Naive thymus-derived CD4-positive, alpha-beta T cell (primary cell): ENCODE measurements at regions not wholly inside any gene's neighbourhood (a gene's known extent, or its start where the extent isn't known, plus 50 kb on each side); places are given as distances from the start of the nearest gene placed in this dataset.

Experiments used
- ATAC-seq: fragments of 150-1000 bp; cut with Tn5 transposase; 2 replicates; pipeline ENCODE4 v1.10.0; 2021; ENCODE audit warnings: mild to moderate bottlenecking, moderate library complexity
- CTCF ChIA-PET: fragments of 350-600 bp; sonication (Branson Sonifier 250); formaldehyde crosslinking; loops from one replicate; lab custom pipeline; 2021; ENCODE audit warnings: antibody characterized with exemption; lab: Charles Lee
- POLR2A ChIA-PET: fragments of 350-600 bp; sonication (Branson Sonifier 250); formaldehyde crosslinking; loops from one replicate; lab custom pipeline; 2021; ENCODE audit warnings: antibody characterized with exemption, inconsistent platforms; lab: Charles Lee
- DNase-seq, 9 donors: peaks; one replicate each; pipeline versions ENCODE4 v3.0.0 to v3.0.0-alpha.2; 2020 to 2022; ENCODE audit warnings: mixed read lengths in 1 of 9
- H3K27ac ChIP-seq: one replicate; pipeline ENCODE4 v1.7.0; 2013; ENCODE audit warnings: mild to moderate bottlenecking, low read depth, low read length, moderate library complexity
- H3K27me3 ChIP-seq, 2 donors: one replicate each; pipeline ENCODE4 v1.7.0; 2013; ENCODE audit warnings: low read length in 2 of 2, mild to moderate bottlenecking in 2 of 2, moderate library complexity in 2 of 2; ENCODE audit not compliant: control insufficient read depth in 2 of 2, insufficient read depth in 2 of 2
- H3K36me3 ChIP-seq, 3 experiments: 1 replicate in 2 of 3; 2 replicates in 1 of 3; pipeline ENCODE4 v1.7.0; 2013; ENCODE audit warnings: low read length in 3 of 3, mild to moderate bottlenecking in 3 of 3, moderate library complexity in 1 of 3; ENCODE audit not compliant: insufficient read depth in 3 of 3, control insufficient read depth in 2 of 3
- H3K4me1 ChIP-seq, 2 donors: one replicate each; pipeline ENCODE4 v1.7.0; 2013; ENCODE audit warnings: low read length in 2 of 2, mild to moderate bottlenecking in 2 of 2, moderate library complexity in 1 of 2; ENCODE audit not compliant: control insufficient read depth in 2 of 2, insufficient read depth in 2 of 2
- H3K4me3 ChIP-seq: 2 replicates; pipeline ENCODE4 v1.7.0; 2013; ENCODE audit warnings: mild to moderate bottlenecking, low read length
- H3K9me3 ChIP-seq, 3 experiments: 1 replicate in 2 of 3; 2 replicates in 1 of 3; pipeline ENCODE4 v1.7.0; 2013; ENCODE audit warnings: low read length in 3 of 3; ENCODE audit not compliant: control insufficient read depth in 2 of 3
- H3K27ac Mint-ChIP-seq, 9 donors: one replicate each; pipeline ENCODE4 v1.8.0; 2020 to 2022; ENCODE audit warnings: mixed read lengths in 9 of 9, mild to moderate bottlenecking in 8 of 9, moderate library complexity in 5 of 9, inconsistent platforms in 2 of 9
- H3K27me3 Mint-ChIP-seq, 5 donors: one replicate each; pipeline ENCODE4 v1.8.0; 2021 to 2022; ENCODE audit warnings: mixed read lengths in 5 of 5, mild to moderate bottlenecking in 1 of 5
- H3K36me3 Mint-ChIP-seq, 5 donors: one replicate each; pipeline ENCODE4 v1.8.0; 2020 to 2022; ENCODE audit warnings: mixed read lengths in 5 of 5, mild to moderate bottlenecking in 3 of 5, inconsistent platforms in 1 of 5
- H3K4me1 Mint-ChIP-seq, 7 donors: one replicate each; pipeline ENCODE4 v1.8.0; 2020 to 2022; ENCODE audit warnings: mixed read lengths in 7 of 7, mild to moderate bottlenecking in 3 of 7, inconsistent platforms in 1 of 7
- H3K4me3 Mint-ChIP-seq, 10 donors: one replicate each; pipeline ENCODE4 v1.8.0; 2020 to 2022; ENCODE audit warnings: mild to moderate bottlenecking in 10 of 10, mixed read lengths in 10 of 10, moderate library complexity in 6 of 10, inconsistent platforms in 2 of 10
- H3K9me3 Mint-ChIP-seq, 11 donors: one replicate each; pipeline ENCODE4 v1.8.0; 2020 to 2022; ENCODE audit warnings: mixed read lengths in 11 of 11, mild to moderate bottlenecking in 4 of 11, inconsistent platforms in 1 of 11, moderate library complexity in 1 of 11
- intact Hi-C, 2 donors: fragments of 100-400 bp; cut with micrococcal nuclease; formaldehyde crosslinking; loops; one replicate each; pipeline ENCODE4 v1.15.1; 2023

DNA sequence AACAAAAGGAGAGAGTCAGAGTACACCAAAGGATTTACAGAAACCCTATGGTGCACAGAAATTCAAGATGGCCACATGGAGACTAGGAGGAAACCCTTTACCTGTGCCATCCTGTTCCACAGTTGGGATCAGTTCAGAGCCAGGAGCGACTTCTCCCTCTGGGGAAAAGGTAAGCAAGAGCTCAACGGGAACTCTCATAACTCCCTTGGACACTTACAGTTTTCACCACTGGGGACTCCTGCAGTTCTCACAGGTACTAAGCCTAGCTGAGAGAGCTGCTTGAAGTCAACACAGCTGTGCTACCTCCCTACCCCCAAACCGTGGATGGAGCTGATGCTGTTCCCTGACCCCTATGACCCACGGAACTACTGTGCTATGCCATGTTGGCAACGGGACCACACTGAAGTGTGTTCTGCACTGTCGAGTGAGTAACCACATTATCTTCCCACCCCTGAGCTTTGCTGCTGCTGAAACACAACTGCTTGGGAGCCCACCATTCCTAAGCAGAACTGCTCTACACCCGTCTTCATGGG lies 606.8 kb downstream of the GBE1 start:
- ChIA-PET CTCF (no interaction called here), POLR2A (no interaction called here)
- H3K27ac ChIP-seq, result no peak overlapping the region
- no peaks in the 10 kb centered on the region for H3K9me3 ChIP-seq
- Mint-ChIP-seq H3K4me3 (no peak overlapping the region), H3K36me3 (peaks cover 0 to 3% (median 0%) of the 10 kb centered on the region in 5 donors), H3K27me3 (no peaks in the 10 kb centered on the region), H3K4me1 (no peaks in the 10 kb centered on the region), H3K9me3 (peaks cover under 1 to 29% (median 17%) of the 10 kb centered on the region in 11 donors), H3K27ac (no peak overlapping the region)
- H3K4me1 ChIP-seq, result no peaks in the 10 kb centered on the region
- no peaks in the 10 kb centered on the region for H3K36me3 ChIP-seq
- no peak overlapping the region for H3K4me3 ChIP-seq
- ATAC-seq (no peak), DNase-seq (no peak)
- intact Hi-C loops, result no loop called here
- H3K27me3 ChIP-seq, result no peaks in the 10 kb centered on the region

DNA sequence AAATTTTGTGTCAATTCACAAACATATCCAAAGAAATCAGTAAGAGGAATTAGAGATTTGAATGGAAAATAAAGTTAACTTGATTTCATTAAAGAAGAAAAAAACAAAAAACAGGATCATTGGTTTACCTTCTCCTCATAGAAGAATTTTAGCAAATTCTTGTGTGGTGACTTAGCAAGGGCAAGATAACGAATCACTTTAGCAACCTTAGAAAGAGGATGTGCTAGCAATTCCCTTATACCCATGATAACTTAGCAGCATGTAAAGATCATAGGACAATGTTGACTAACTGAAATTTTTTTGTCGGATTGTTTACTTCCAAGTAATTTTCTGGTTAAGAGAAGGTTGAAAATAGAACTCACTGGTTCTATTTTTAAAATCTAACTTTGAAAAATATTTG lies 609.3 kb downstream of the GBE1 start:
- Mint-ChIP-seq H3K9me3 (peaks cover 0 to 27% (median 11%) of the 10 kb centered on the region in 11 donors), H3K4me3 (no peak overlapping the region), H3K36me3 (peaks cover 0 to 3% (median 0%) of the 10 kb centered on the region in 5 donors), H3K27ac (no peak overlapping the region), H3K4me1 (no peaks in the 10 kb centered on the region), H3K27me3 (no peaks in the 10 kb centered on the region)
- Histone ChIP-seq H3K4me3 (no peak overlapping the region), H3K27me3 (no peaks in the 10 kb centered on the region), H3K9me3 (no peaks in the 10 kb centered on the region), H3K27ac (no peak overlapping the region), H3K36me3 (no peaks in the 10 kb centered on the region), H3K4me1 (no peaks in the 10 kb centered on the region)
- ChIA-PET CTCF (no interaction called here), POLR2A (no interaction called here)
- intact Hi-C loops, result no loop called here
- no peak for ATAC-seq
- DNase-seq, result no peak

DNA sequence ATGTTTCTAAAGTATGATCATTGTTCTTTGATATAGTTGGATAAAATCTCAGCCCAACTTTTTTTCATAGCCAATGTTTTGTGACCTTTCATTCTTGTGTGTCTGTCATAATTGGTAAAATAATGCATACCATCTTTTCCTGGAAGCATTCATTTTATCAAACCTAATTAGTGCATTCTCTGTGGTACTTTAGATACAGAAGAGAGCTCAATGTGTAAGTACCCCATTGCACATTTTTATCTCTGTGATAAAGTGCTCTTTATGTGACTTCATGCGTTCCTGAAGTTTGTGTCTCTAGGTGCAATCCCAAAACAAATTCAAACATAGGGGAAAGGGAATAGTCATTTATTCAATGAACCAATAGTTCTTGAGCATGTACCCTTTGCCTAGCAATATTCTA lies 628.5 kb downstream of the GBE1 start:
- Mint-ChIP-seq H3K4me1 (no peaks in the 10 kb centered on the region), H3K9me3 (peaks cover 4 to 28% (median 7%) of the 10 kb centered on the region in 11 donors), H3K27ac (no peak overlapping the region), H3K27me3 (no peaks in the 10 kb centered on the region), H3K4me3 (no peak overlapping the region), H3K36me3 (no peaks in the 10 kb centered on the region)
- no peak overlapping the region for H3K27ac ChIP-seq
- intact Hi-C loops, result no loop called here
- ChIA-PET CTCF (no interaction called here), POLR2A (no interaction called here)
- ATAC-seq (no peak), DNase-seq (no peak)
- no peaks in the 10 kb centered on the region for H3K36me3 ChIP-seq
- H3K4me3 ChIP-seq, result no peak overlapping the region
- H3K9me3 ChIP-seq, result no peaks in the 10 kb centered on the region
- no peaks in the 10 kb centered on the region for H3K27me3 ChIP-seq
- H3K4me1 ChIP-seq, result no peaks in the 10 kb centered on the region

DNA sequence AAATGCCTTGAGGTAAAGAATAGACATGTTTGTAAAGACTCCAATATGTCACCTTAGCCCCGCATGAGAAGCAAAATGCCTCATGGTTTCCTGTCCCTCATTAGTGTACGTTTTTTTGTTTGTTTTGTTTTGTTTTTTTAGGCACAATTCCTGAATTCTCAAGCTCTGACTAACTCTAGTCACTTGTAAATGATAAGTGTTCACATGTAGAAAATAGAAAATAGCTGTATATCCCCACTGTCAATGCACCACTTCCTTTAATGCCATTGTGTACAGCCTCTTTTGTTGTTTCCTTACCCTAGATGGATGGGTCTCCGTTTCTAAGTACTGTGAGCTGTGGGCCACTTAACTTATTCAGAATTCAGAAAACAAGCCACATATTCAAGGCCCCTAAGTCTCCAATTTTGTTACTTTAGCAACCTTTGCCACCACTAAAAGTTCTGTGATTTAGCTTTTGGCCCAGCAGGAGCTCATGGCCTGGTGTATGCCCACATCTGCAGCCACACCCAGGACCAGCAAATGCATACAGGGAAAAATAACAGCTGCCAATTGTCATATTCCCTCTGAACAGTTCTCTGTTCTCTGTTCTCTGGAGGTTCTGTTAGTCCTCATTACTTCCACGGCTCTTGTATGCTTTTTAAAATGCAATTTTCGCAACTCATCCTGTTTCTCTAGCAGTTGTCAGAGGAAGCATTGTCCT lies 655.5 kb downstream of the GBE1 start:
- Histone ChIP-seq H3K36me3 (no peaks in the 10 kb centered on the region), H3K9me3 (no peaks in the 10 kb centered on the region), H3K27me3 (no peaks in the 10 kb centered on the region), H3K4me1 (no peaks in the 10 kb centered on the region), H3K27ac (no peak overlapping the region), H3K4me3 (no peak overlapping the region)
- H3K27me3 Mint-ChIP-seq, result no peaks in the 10 kb centered on the region
- no peak overlapping the region for H3K27ac Mint-ChIP-seq
- DNase-seq (no peak), ATAC-seq (no peak)
- intact Hi-C loops, result no loop called here
- H3K4me1 Mint-ChIP-seq, result no peaks in the 10 kb centered on the region
- POLR2A ChIA-PET, result no interaction called here
- H3K36me3 Mint-ChIP-seq, result no peaks in the 10 kb centered on the region
- no peak overlapping the region for H3K4me3 Mint-ChIP-seq
- peaks cover 2 to 19% (median 8%) of the 10 kb centered on the region in 11 donors for H3K9me3 Mint-ChIP-seq
- CTCF ChIA-PET, result no interaction called here

DNA sequence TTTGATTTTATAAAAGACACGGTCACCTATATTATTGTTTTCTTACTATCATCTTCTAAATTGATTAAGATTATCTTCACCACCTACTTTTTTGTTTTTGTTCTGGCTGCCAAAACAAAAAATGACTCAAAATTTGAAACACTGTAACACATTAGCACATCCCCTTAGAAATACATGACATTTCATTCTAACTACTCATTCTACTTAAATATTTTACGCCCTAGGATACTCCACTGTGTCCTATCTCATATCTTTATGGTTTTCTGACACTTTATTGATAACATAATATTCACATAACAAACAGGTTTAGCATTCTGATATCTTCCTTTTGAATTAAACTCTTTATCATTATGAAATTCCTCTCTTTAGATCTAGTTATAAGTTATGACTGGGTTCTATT lies 656.2 kb downstream of the GBE1 start:
- ATAC-seq (no peak), DNase-seq (no peak)
- Mint-ChIP-seq H3K36me3 (no peaks in the 10 kb centered on the region), H3K27ac (no peak overlapping the region), H3K9me3 (peaks cover 0 to 19% (median 7%) of the 10 kb centered on the region in 11 donors), H3K27me3 (no peaks in the 10 kb centered on the region), H3K4me1 (no peaks in the 10 kb centered on the region), H3K4me3 (no peak overlapping the region)
- no peaks in the 10 kb centered on the region for H3K9me3 ChIP-seq
- intact Hi-C loops, result no loop called here
- H3K27ac ChIP-seq, result no peak overlapping the region
- CTCF ChIA-PET, result no interaction called here
- no peak overlapping the region for H3K4me3 ChIP-seq
- no peaks in the 10 kb centered on the region for H3K27me3 ChIP-seq
- no peaks in the 10 kb centered on the region for H3K4me1 ChIP-seq
- POLR2A ChIA-PET, result no interaction called here
- no peaks in the 10 kb centered on the region for H3K36me3 ChIP-seq

DNA sequence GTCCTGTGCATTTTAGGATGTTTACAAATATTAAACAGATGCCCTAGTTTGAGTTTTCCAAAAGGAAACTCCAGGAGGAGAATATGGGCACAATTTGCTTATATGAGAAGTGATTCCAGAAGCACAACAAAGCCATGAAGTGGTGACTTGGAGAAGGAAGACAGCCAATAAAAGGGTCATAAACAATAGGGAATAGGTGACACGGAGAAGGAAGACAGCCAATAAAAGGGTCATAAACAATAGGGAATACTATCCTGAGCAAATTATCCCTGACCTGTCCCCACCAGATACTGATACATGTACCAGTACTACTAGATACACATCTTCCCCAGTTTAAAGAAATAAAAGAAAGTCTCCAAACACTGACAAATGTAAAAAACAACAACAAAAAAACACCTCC lies 663.6 kb downstream of the GBE1 start:
- no peaks in the 10 kb centered on the region for H3K36me3 ChIP-seq
- CTCF ChIA-PET, result no interaction called here
- DNase-seq, result no peak
- H3K4me3 Mint-ChIP-seq, result no peak overlapping the region
- no peaks in the 10 kb centered on the region for H3K9me3 ChIP-seq
- H3K9me3 Mint-ChIP-seq, result peaks cover 0 to 8% (median 4%) of the 10 kb centered on the region in 11 donors
- H3K27me3 Mint-ChIP-seq, result no peaks in the 10 kb centered on the region
- no peaks in the 10 kb centered on the region for H3K4me1 Mint-ChIP-seq
- no peaks in the 10 kb centered on the region for H3K36me3 Mint-ChIP-seq
- POLR2A ChIA-PET, result no interaction called here
- H3K27ac ChIP-seq, result no peak overlapping the region
- no peak for ATAC-seq
- no peak overlapping the region for H3K27ac Mint-ChIP-seq
- no peaks in the 10 kb centered on the region for H3K4me1 ChIP-seq
- H3K27me3 ChIP-seq, result no peaks in the 10 kb centered on the region
- no peak overlapping the region for H3K4me3 ChIP-seq
- intact Hi-C loops, result no loop called here

DNA sequence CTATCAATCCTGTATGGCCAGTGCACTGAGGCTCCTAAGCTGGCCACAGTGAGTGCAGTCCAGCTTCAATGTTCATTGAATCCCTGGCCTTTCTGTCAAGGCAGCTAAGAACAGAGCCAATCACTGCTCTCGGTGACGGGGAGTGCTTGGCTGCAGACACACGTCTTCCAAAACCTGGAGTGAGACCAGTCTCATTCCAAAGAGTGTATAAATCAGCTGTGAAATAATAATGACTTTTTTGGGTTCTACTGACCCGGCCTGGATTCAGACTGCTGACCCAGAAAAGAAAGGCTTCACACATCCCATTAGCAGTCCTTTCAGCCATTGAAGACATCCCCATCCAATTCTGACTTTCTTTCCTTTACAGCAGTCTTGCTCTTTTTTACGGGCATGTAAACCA lies 665.5 kb downstream of the GBE1 start:
- Histone ChIP-seq H3K36me3 (no peaks in the 10 kb centered on the region), H3K4me1 (no peaks in the 10 kb centered on the region), H3K27me3 (no peaks in the 10 kb centered on the region), H3K4me3 (no peak overlapping the region), H3K27ac (no peak overlapping the region), H3K9me3 (no peaks in the 10 kb centered on the region)
- no peak overlapping the region for H3K4me3 Mint-ChIP-seq
- intact Hi-C loops, result no loop called here
- no peaks in the 10 kb centered on the region for H3K36me3 Mint-ChIP-seq
- no peak overlapping the region for H3K27ac Mint-ChIP-seq
- POLR2A ChIA-PET, result no interaction called here
- CTCF ChIA-PET, result no interaction called here
- H3K4me1 Mint-ChIP-seq, result no peaks in the 10 kb centered on the region
- no peaks in the 10 kb centered on the region for H3K27me3 Mint-ChIP-seq
- DNase-seq (no peak), ATAC-seq (no peak)
- peaks cover 0 to 6% (median 4%) of the 10 kb centered on the region in 11 donors for H3K9me3 Mint-ChIP-seq
